ENCODE measurements at regions not wholly inside any gene's neighbourhood (a gene's known extent, or its start where the extent isn't known, plus 50 kb on each side); places are given as distances from the start of the nearest gene placed in this dataset.
A peak's percentile ranks its signal among the peaks of the same experiment; 100 is the strongest.

GRCh38 chr2:64390586-64390985, 63.4 kb upstream of the LGALSL start:
- no peak overlapping the region for H3K4me3 ChIP-seq (ENCODE audit: low read length)
- H3K27ac ChIP-seq (ENCODE audit: low read depth, low read length), result no peak overlapping the region
- no peak overlapping the region for H3K9ac ChIP-seq (ENCODE audit: low read length)
- no peaks in the 10 kb centered on the region for H3K36me3 ChIP-seq (ENCODE audit: control insufficient read depth, insufficient read depth, low read length)
- no peaks in the 10 kb centered on the region for H3K4me1 ChIP-seq (ENCODE audit: control insufficient read depth, insufficient read depth, low read length)
- no peaks in the 10 kb centered on the region for H3K27me3 ChIP-seq (ENCODE audit: control insufficient read depth, insufficient read depth, low read length)

DNA sequence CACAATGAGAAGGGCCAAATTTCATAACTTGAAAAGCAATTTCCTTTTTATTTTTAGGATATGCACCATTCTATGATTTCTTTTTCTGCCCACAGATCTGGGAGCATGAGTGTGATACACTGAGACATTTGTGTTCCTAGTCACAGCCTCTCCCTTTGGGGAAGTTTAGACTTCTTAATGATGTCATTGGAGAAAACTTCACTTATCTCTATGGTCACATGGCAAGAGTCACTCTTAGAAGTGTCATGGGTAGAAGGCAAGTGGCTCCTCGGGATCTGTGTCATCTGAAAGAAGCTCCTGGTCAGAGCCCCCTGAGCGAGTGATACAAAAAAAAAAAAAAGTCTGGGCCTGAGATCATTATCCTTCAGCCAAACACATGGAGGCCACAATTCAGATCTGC, 62.5 kb upstream of the LGALSL start:
- Histone ChIP-seq H3K27ac (ENCODE audit: low read depth, low read length) (no peak overlapping the region), H3K4me1 (ENCODE audit: control insufficient read depth, insufficient read depth, low read length) (no peaks in the 10 kb centered on the region), H3K9ac (ENCODE audit: low read length) (no peak overlapping the region), H3K36me3 (ENCODE audit: control insufficient read depth, insufficient read depth, low read length) (no peaks in the 10 kb centered on the region), H3K27me3 (ENCODE audit: control insufficient read depth, insufficient read depth, low read length) (no peaks in the 10 kb centered on the region), H3K4me3 (ENCODE audit: low read length) (no peak overlapping the region)

DNA sequence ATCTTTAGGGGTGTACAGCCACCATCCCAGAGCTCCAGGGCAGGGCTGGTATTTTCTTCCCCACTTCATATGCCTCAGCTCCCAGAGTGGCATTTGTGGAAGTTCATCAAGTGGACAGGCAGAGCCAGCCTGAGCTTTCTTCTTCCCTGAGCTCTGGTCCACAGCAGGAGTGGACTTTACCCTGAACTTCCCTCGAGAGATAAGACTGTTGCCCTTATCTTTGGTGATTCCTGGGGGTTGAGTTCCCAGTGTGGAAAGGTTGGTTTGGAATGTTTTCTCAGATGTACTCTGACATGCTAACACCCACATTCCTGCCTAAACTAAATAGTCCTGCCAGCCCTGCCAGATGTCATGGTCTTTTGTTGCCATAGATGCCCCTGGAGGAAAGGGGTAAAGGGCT, 62.0 kb upstream of the LGALSL start:
- Histone ChIP-seq H3K9ac (ENCODE audit: low read length) (no peak overlapping the region), H3K27ac (ENCODE audit: low read depth, low read length) (no peak overlapping the region), H3K36me3 (ENCODE audit: control insufficient read depth, insufficient read depth, low read length) (no peaks in the 10 kb centered on the region), H3K27me3 (ENCODE audit: control insufficient read depth, insufficient read depth, low read length) (no peaks in the 10 kb centered on the region), H3K4me1 (ENCODE audit: control insufficient read depth, insufficient read depth, low read length) (no peaks in the 10 kb centered on the region), H3K4me3 (ENCODE audit: low read length) (no peak overlapping the region)

DNA sequence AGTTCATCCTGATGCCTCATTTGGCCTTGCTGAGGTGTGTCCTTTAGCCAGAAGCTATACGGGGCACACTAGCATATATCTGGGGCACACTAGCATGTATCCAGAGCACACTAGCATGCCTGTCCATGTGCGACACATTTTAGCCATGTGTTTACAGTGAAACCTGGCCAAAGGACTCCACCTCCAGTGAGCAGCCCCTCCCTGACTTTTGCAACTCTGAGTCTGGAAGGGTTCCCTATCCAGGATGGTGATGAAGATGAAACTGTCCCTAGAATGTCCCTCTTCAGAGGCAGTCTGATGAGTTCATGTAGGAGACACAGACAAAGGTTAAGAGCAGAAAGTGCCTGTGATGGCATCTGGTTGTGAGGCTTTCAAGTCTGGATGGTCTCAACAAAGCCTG, 61.4 kb upstream of the LGALSL start:
- H3K9ac ChIP-seq (ENCODE audit: low read length), result no peak overlapping the region
- no peaks in the 10 kb centered on the region for H3K4me1 ChIP-seq (ENCODE audit: control insufficient read depth, insufficient read depth, low read length)
- H3K27ac ChIP-seq (ENCODE audit: low read depth, low read length), result no peak overlapping the region

DNA sequence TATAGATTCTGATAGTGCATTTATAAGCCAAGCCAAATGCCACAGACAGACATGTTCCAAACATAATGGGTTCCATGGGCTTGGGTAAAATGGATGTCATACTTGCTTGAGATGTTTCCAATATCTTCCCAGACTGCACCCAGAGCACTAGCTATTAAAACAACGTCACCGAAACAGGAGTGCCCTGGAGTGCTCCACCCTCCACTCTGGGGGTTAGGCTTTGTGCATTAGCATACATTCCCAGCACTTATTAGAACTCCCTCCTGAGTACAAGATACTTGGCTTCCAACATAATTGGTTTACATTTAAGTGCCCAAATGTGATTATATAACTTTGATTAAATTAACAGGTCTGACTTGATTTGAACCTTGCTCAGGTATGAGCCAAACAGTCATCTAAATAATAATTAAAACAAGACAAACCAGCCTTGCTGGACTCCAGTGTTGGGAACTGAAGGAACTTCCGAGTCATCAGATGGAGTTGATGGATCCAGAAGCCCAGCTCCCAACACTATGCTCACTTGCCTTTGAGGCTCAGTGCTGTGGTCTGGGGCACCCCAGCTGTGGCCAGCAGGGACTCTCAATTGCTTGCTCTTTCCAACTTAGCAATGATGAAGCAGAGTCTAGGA, 60.5 kb upstream of the LGALSL start:
- no peak overlapping the region for H3K9ac ChIP-seq (ENCODE audit: low read length)
- H3K27ac ChIP-seq (ENCODE audit: low read depth, low read length), result no peak overlapping the region
- no peaks in the 10 kb centered on the region for H3K36me3 ChIP-seq (ENCODE audit: control insufficient read depth, insufficient read depth, low read length)
- no peak overlapping the region for H3K4me3 ChIP-seq (ENCODE audit: low read length)
- H3K4me1 ChIP-seq (ENCODE audit: control insufficient read depth, insufficient read depth, low read length), result no peaks in the 10 kb centered on the region
- no peaks in the 10 kb centered on the region for H3K27me3 ChIP-seq (ENCODE audit: control insufficient read depth, insufficient read depth, low read length)

More for the DNA sequence above, 61.4 kb upstream of the LGALSL start:
- Histone ChIP-seq H3K36me3 (ENCODE audit: control insufficient read depth, insufficient read depth, low read length) (no peaks in the 10 kb centered on the region), H3K27me3 (ENCODE audit: control insufficient read depth, insufficient read depth, low read length) (no peaks in the 10 kb centered on the region), H3K4me3 (ENCODE audit: low read length) (no peak overlapping the region)

DNA sequence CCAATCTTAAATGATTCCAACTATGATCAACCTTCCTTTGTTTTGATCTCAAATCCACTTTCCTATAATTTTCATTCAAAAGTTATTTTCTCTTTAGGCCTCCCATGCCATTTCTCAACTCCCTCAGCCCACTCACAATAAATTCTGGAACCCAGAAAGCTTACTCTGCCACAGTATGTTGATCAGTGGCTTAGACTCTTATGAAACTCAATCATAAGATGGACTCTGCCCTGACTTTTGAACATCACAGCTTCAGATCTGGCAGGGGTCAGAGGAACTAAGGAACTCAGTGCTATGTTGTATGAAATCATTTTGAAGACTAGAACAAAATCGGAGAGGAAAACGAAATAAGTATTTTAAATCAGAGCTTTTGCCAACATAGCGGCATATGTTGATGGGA, 59.8 kb upstream of the LGALSL start:
- Histone ChIP-seq H3K36me3 (ENCODE audit: control insufficient read depth, insufficient read depth, low read length) (no peaks in the 10 kb centered on the region), H3K27me3 (ENCODE audit: control insufficient read depth, insufficient read depth, low read length) (no peaks in the 10 kb centered on the region), H3K27ac (ENCODE audit: low read depth, low read length) (no peak overlapping the region), H3K4me1 (ENCODE audit: control insufficient read depth, insufficient read depth, low read length) (no peaks in the 10 kb centered on the region), H3K4me3 (ENCODE audit: low read length) (no peak overlapping the region), H3K9ac (ENCODE audit: low read length) (no peak overlapping the region)

DNA sequence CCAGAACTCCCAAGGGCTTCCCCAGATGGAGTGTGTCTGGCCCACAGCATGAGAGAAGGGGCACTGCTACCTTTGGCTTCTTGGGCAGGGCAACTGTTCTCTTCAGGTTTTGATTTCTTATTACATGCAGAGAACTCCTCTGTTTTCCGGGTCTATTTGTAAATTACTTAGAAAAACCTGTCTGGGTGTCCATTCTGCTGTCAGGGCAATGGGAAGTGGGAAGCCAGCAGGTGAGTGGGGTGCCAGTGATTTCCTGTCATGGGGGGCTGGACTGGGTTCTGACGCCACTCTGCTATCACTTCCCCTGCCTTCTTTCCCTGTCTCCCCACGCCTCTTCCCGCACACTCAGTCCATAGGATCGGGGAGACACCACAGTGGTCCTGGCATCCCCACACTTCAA, 58.0 kb upstream of the LGALSL start:
- H3K36me3 ChIP-seq (ENCODE audit: control insufficient read depth, insufficient read depth, low read length), result no peaks in the 10 kb centered on the region
- no peaks in the 10 kb centered on the region for H3K27me3 ChIP-seq (ENCODE audit: control insufficient read depth, insufficient read depth, low read length)
- H3K4me3 ChIP-seq (ENCODE audit: low read length), result no peak overlapping the region
- no peak overlapping the region for H3K9ac ChIP-seq (ENCODE audit: low read length)
- H3K27ac ChIP-seq (ENCODE audit: low read depth, low read length), result no peak overlapping the region
- H3K4me1 ChIP-seq (ENCODE audit: control insufficient read depth, insufficient read depth, low read length), result no peaks in the 10 kb centered on the region

DNA sequence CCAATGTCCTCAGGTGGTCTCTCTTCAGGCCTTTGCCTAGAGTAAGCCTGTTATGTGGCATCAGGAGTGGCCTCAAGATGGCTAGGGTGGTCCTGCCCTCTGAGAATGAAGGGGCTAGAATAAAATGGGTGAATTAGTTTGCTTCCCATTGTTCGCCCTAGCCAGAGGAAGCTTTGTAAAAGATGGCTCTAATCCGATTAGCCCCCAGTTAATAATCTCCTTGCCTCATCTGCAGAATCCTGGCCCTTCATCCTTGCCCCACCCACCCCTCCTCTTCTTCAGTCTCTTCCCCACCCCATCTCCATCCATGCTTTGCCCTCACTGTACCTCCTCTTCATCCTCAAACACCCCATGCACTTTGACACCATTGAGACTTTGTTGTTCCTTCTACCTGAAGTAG, 57.4 kb upstream of the LGALSL start:
- Histone ChIP-seq H3K27ac (ENCODE audit: low read depth, low read length) (no peak overlapping the region), H3K4me1 (ENCODE audit: control insufficient read depth, insufficient read depth, low read length) (no peaks in the 10 kb centered on the region), H3K36me3 (ENCODE audit: control insufficient read depth, insufficient read depth, low read length) (no peaks in the 10 kb centered on the region), H3K4me3 (ENCODE audit: low read length) (no peak overlapping the region), H3K27me3 (ENCODE audit: control insufficient read depth, insufficient read depth, low read length) (no peaks in the 10 kb centered on the region), H3K9ac (ENCODE audit: low read length) (no peak overlapping the region)

DNA sequence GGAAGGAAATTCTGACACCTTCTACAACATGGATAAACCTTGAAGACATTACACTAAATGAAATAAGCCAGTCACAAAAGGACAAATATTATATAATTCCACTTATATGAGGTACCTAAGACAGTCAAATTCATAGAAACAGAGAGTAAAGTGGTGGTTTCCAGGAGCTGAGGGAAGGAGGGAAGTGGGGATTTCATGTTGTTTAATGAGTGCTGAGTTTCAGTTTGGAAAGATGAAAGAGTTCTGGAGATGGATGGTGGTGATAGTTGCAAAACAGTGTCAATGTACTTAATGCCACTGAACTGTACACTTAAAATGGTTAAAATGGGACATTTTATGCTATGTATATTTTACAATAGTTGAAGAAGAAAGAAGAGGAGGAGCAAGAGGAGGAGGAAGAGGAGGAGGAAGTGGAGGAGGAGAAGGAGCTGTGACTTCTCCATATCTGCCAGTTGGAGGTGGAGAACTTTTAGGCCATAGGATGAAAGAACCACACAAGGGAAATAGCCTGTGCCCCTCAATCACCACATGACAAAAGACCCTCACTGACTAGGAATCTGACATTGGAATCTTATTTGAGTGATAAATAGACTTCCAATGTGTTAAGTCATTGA, 55.3 kb upstream of the LGALSL start:
- H3K4me1 ChIP-seq (ENCODE audit: control insufficient read depth, insufficient read depth, low read length), result peaks cover 3% of the 10 kb centered on the region

GRCh38 chr2:64399521-64399920, 54.4 kb upstream of the LGALSL start:
- H3K4me3 ChIP-seq (ENCODE audit: low read length), result no peak overlapping the region
- peaks cover 7% of the 10 kb centered on the region for H3K4me1 ChIP-seq (ENCODE audit: control insufficient read depth, insufficient read depth, low read length)
- H3K27me3 ChIP-seq (ENCODE audit: control insufficient read depth, insufficient read depth, low read length), result no peaks in the 10 kb centered on the region
- H3K27ac ChIP-seq (ENCODE audit: low read depth, low read length), result no peak overlapping the region
- no peaks in the 10 kb centered on the region for H3K36me3 ChIP-seq (ENCODE audit: control insufficient read depth, insufficient read depth, low read length)
- no peak overlapping the region for H3K9ac ChIP-seq (ENCODE audit: low read length)

More for the DNA sequence above, 55.3 kb upstream of the LGALSL start:
- no peaks in the 10 kb centered on the region for H3K36me3 ChIP-seq (ENCODE audit: control insufficient read depth, insufficient read depth, low read length)
- no peak overlapping the region for H3K4me3 ChIP-seq (ENCODE audit: low read length)
- no peak overlapping the region for H3K9ac ChIP-seq (ENCODE audit: low read length)
- H3K27ac ChIP-seq (ENCODE audit: low read depth, low read length), result no peak overlapping the region
- H3K27me3 ChIP-seq (ENCODE audit: control insufficient read depth, insufficient read depth, low read length), result no peaks in the 10 kb centered on the region

- no peak overlapping the region for H3K9ac ChIP-seq (ENCODE audit: low read length)
- peaks cover 7% of the 10 kb centered on the region for H3K4me1 ChIP-seq (ENCODE audit: control insufficient read depth, insufficient read depth, low read length)
These were observed 53.7 kb upstream of the LGALSL start for GRCh38 chr2:64400105-64400728.

DNA sequence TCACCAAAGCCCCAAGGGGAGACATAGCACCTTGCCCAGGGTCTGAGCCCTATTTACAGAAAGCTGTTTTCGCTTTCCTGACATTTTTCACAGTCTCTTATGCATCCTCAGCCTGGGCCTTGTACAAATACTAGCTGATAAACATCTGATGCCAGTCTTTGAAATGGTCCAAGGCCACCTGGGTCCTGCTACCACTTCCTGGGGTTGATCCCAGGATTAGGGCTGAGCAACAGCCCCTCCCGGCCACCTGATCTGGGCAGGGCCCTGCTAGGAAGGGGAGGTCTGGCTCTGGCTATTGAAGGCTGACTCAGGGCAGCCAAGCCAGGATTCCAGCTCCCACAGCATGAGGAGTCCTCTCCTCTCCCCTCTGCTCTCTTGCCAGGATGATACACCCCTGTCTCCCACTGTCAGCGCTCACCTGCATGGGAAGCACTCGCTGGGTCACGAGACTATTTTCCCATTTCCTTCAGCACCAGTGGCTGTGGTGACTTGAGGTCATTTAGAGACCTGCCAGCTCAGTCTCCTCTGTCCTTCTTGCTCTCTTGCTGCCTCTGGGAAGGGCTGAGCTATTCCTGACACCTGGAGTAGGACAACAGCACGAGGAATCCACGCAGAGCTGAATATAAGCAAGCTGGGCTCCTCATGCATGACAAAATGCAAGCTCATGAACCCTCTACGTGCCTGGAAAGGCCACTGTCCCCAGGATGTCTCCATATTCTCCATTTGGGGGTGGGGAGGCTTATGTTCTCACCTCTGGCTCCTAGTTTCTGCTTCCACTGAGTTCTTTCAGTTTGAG, 53.0 kb upstream of the LGALSL start:
- H3K27me3 ChIP-seq (ENCODE audit: control insufficient read depth, insufficient read depth, low read length), result no peaks in the 10 kb centered on the region
- H3K4me1 ChIP-seq (ENCODE audit: control insufficient read depth, insufficient read depth, low read length), result peaks cover 7% of the 10 kb centered on the region
- no peak overlapping the region for H3K27ac ChIP-seq (ENCODE audit: low read depth, low read length)
- no peak overlapping the region for H3K9ac ChIP-seq (ENCODE audit: low read length)
- H3K4me3 ChIP-seq (ENCODE audit: low read length), result peak overlapping the region; percentile 37
- no peaks in the 10 kb centered on the region for H3K36me3 ChIP-seq (ENCODE audit: control insufficient read depth, insufficient read depth, low read length)

More at GRCh38 chr2:64400105-64400728, 53.7 kb upstream of the LGALSL start:
- H3K36me3 ChIP-seq (ENCODE audit: control insufficient read depth, insufficient read depth, low read length), result no peaks in the 10 kb centered on the region
- no peak overlapping the region for H3K4me3 ChIP-seq (ENCODE audit: low read length)
- H3K27ac ChIP-seq (ENCODE audit: low read depth, low read length), result no peak overlapping the region
- no peaks in the 10 kb centered on the region for H3K27me3 ChIP-seq (ENCODE audit: control insufficient read depth, insufficient read depth, low read length)
